ENCODE measurements at regions not wholly inside any gene's neighbourhood (a gene's known extent, or its start where the extent isn't known, plus 50 kb on each side); places are given as distances from the start of the nearest gene placed in this dataset.

- Histone ChIP-seq H3K27ac (ENCODE audit: low read depth, low read length) (no peak overlapping the region), H3K27me3 (ENCODE audit: control insufficient read depth, insufficient read depth, low read length) (no peaks in the 10 kb centered on the region), H3K9me3 (ENCODE audit: control insufficient read depth, insufficient read depth, low read length) (peaks cover 25% of the 10 kb centered on the region; the same call in 1 of the 2 replicates), H3K4me3 (ENCODE audit: low read depth, low read length) (no peak overlapping the region)
- ChIA-PET POLR2A (no interaction called here), CTCF (no interaction called here)
- no peak for TF ChIP-seq CTCF (IDR thresholded peaks at IDR 0.05; ENCODE audit: low read depth, low read length)
- no peak for DNase-seq (ENCODE audit: low read depth, low spot score)
Measured at GRCh38 chr12:126538888-126539287, 1473.7 kb downstream of the AACS start.

GRCh38 chr12:126545411-126545810, 1480.2 kb downstream of the AACS start:
- TF ChIP-seq CTCF (IDR thresholded peaks at IDR 0.05; ENCODE audit: low read depth, low read length): no peak
- H3K4me3 ChIP-seq (ENCODE audit: low read depth, low read length): no peak overlapping the region
- ChIA-PET CTCF (no interaction called here), POLR2A (no interaction called here)
- H3K27me3 ChIP-seq (ENCODE audit: control insufficient read depth, insufficient read depth, low read length): no peaks in the 10 kb centered on the region
- no peak overlapping the region for H3K27ac ChIP-seq (ENCODE audit: low read depth, low read length)
- peaks cover 19% of the 10 kb centered on the region for H3K9me3 ChIP-seq (ENCODE audit: control insufficient read depth, insufficient read depth, low read length)
- DNase-seq (ENCODE audit: low read depth, low spot score): no peak

DNA sequence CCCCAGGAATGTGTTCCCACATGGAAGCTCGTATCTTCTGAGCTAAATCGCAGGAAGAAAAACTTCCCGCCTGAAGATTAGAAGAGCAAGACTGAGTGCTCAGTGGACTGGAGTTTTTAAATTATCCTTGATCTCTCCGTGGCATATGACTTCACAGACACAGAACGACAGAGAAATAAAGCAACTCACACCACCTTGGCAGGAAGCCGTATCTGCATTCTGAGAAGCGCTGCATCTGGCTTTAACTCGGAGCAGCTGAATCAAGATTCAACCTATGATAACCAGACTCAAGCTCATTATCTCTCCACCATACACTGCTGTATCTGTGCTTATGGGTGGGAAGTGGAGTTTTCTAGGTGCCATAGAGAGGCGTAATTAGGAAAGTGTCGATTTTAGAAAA, 1482.7 kb downstream of the AACS start:
- Histone ChIP-seq H3K9me3 (ENCODE audit: control insufficient read depth, insufficient read depth, low read length) (peaks cover 18% of the 10 kb centered on the region), H3K4me3 (ENCODE audit: low read depth, low read length) (no peak overlapping the region), H3K27me3 (ENCODE audit: control insufficient read depth, insufficient read depth, low read length) (no peaks in the 10 kb centered on the region), H3K27ac (ENCODE audit: low read depth, low read length) (no peak overlapping the region)
- DNase-seq (ENCODE audit: low read depth, low spot score): no peak
- ChIA-PET CTCF (no interaction called here), POLR2A (no interaction called here)
- no peak for TF ChIP-seq CTCF (IDR thresholded peaks at IDR 0.05; ENCODE audit: low read depth, low read length)

- no peak for DNase-seq (ENCODE audit: low read depth, low spot score)
- H3K4me3 ChIP-seq (ENCODE audit: low read depth, low read length): no peak overlapping the region
- ChIA-PET POLR2A (no interaction called here), CTCF (no interaction called here)
- no peaks in the 10 kb centered on the region for H3K27me3 ChIP-seq (ENCODE audit: control insufficient read depth, insufficient read depth, low read length)
- no peak for TF ChIP-seq CTCF (IDR thresholded peaks at IDR 0.05; ENCODE audit: low read depth, low read length)
- peaks cover 28% of the 10 kb centered on the region for H3K9me3 ChIP-seq (ENCODE audit: control insufficient read depth, insufficient read depth, low read length)
- H3K27ac ChIP-seq (ENCODE audit: low read depth, low read length): no peak overlapping the region
Measured at GRCh38 chr12:126551869-126552268, 1486.6 kb downstream of the AACS start.

GRCh38 chr12:126554625-126555024, 1489.4 kb downstream of the AACS start:
- ChIA-PET POLR2A (no interaction called here), CTCF (no interaction called here)
- TF ChIP-seq CTCF (IDR thresholded peaks at IDR 0.05; ENCODE audit: low read depth, low read length): no peak
- Histone ChIP-seq H3K9me3 (ENCODE audit: control insufficient read depth, insufficient read depth, low read length) (peaks cover 25% of the 10 kb centered on the region), H3K27me3 (ENCODE audit: control insufficient read depth, insufficient read depth, low read length) (no peaks in the 10 kb centered on the region), H3K4me3 (ENCODE audit: low read depth, low read length) (no peak overlapping the region), H3K27ac (ENCODE audit: low read depth, low read length) (no peak overlapping the region)
- DNase-seq (ENCODE audit: low read depth, low spot score): no peak
